ENCODE measurements at regions not wholly inside any gene's neighbourhood (a gene's known extent, or its start where the extent isn't known, plus 50 kb on each side); places are given as distances from the start of the nearest gene placed in this dataset.

GRCh38 chr1:17935230-17935629 lies 172.4 kb upstream of the IGSF21 start:
- DNase-seq (ENCODE audit: low read depth): no peak
- no peaks in the 10 kb centered on the region for H3K36me3 ChIP-seq (ENCODE audit: control insufficient read depth, insufficient read depth, low read length)
- H3K4me3 ChIP-seq (ENCODE audit: low read depth, low read length): no peak overlapping the region
- TF ChIP-seq CTCF (IDR thresholded peaks at IDR 0.05; ENCODE audit: insufficient read depth, low read length, poor library complexity, severe bottlenecking): no peak
- peaks cover 3% of the 10 kb centered on the region for H3K27me3 ChIP-seq (ENCODE audit: control insufficient read depth, insufficient read depth, low read length)

- no peak overlapping the region for H3K4me3 ChIP-seq (ENCODE audit: low read depth, low read length)
- H3K27me3 ChIP-seq (ENCODE audit: control insufficient read depth, insufficient read depth, low read length): no peaks in the 10 kb centered on the region
- TF ChIP-seq CTCF (IDR thresholded peaks at IDR 0.05; ENCODE audit: insufficient read depth, low read length, poor library complexity, severe bottlenecking): no peak
- H3K36me3 ChIP-seq (ENCODE audit: control insufficient read depth, insufficient read depth, low read length): no peaks in the 10 kb centered on the region
- DNase-seq (ENCODE audit: low read depth): no peak
These were observed 166.0 kb upstream of the IGSF21 start for GRCh38 chr1:17941431-17942189.

DNA sequence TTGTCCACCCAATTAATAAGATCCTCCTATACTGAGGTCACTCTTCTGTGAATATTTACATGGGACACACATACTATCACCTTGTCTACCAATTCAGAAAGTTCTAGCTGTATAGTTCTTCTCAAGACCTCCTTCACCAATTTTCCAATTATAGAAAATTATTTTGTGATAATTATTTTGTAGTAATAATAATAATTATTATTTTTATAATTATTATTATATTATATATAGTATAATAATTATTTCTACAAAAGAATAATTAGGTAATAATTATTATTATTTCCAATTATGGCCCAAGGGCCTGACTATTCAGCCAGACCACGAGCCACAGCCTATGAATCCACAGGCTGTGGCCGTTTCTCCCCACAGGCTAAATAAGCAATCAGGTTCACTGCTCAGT lies 164.1 kb upstream of the IGSF21 start:
- Histone ChIP-seq H3K27me3 (ENCODE audit: control insufficient read depth, insufficient read depth, low read length) (peaks cover under 1% of the 10 kb centered on the region), H3K36me3 (ENCODE audit: control insufficient read depth, insufficient read depth, low read length) (no peaks in the 10 kb centered on the region), H3K4me3 (ENCODE audit: low read depth, low read length) (no peak overlapping the region)
- no peak for TF ChIP-seq CTCF (IDR thresholded peaks at IDR 0.05; ENCODE audit: insufficient read depth, low read length, poor library complexity, severe bottlenecking)
- no peak for DNase-seq (ENCODE audit: low read depth)

GRCh38 chr1:17944646-17945045 lies 163.0 kb upstream of the IGSF21 start:
- H3K4me3 ChIP-seq (ENCODE audit: low read depth, low read length): no peak overlapping the region
- H3K36me3 ChIP-seq (ENCODE audit: control insufficient read depth, insufficient read depth, low read length): no peaks in the 10 kb centered on the region
- no peak for DNase-seq (ENCODE audit: low read depth)
- no peak for TF ChIP-seq CTCF (IDR thresholded peaks at IDR 0.05; ENCODE audit: insufficient read depth, low read length, poor library complexity, severe bottlenecking)
- H3K27me3 ChIP-seq (ENCODE audit: control insufficient read depth, insufficient read depth, low read length): peaks cover 4% of the 10 kb centered on the region

DNA sequence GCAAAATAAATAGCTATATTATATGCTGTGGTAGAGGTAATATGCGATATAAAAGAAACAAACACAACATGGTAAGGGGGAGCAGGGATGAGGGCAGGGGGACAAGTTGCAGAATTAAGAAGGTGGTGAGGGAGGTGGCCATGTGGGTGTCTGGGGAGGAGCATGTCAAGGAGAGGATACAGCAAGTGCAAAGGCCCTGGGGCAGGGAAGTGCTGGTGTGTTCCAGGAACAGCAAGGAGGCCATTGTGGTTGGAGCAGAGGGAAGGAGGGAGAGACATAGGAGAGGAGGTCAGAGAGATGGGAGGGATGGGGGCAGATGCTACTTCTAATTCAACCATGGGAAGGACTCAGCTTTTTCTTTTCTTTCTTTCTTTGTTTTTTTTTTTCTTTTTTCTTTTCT lies 161.2 kb upstream of the IGSF21 start:
- Histone ChIP-seq H3K4me3 (ENCODE audit: low read depth, low read length) (no peak overlapping the region), H3K36me3 (ENCODE audit: control insufficient read depth, insufficient read depth, low read length) (no peaks in the 10 kb centered on the region), H3K27me3 (ENCODE audit: control insufficient read depth, insufficient read depth, low read length) (peaks cover 4% of the 10 kb centered on the region)
- no peak for TF ChIP-seq CTCF (IDR thresholded peaks at IDR 0.05; ENCODE audit: insufficient read depth, low read length, poor library complexity, severe bottlenecking)
- DNase-seq (ENCODE audit: low read depth): no peak

DNA sequence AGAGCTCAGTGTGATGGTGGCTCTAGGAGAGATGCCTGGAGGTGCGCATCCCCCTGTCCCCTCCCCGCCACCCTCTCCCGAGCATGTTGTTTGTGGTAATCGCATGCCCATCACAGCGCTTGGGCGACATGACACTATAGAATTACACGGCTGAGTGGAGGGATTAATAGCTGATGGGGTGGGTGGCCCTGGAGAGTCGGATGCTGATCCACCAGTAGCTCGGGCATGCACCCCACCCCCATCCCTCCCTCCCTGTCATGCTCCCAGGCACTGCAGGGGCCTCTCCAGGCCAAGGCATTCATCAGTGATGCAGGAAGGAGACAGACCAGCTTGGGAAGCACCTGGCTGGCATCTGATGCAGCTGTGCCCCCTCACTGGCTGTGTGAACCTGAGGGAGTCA lies 159.0 kb upstream of the IGSF21 start:
- Histone ChIP-seq H3K4me3 (ENCODE audit: low read depth, low read length) (no peak overlapping the region), H3K27me3 (ENCODE audit: control insufficient read depth, insufficient read depth, low read length) (peaks cover 4% of the 10 kb centered on the region), H3K36me3 (ENCODE audit: control insufficient read depth, insufficient read depth, low read length) (no peaks in the 10 kb centered on the region)
- TF ChIP-seq CTCF (IDR thresholded peaks at IDR 0.05; ENCODE audit: insufficient read depth, low read length, poor library complexity, severe bottlenecking): no peak
- no peak for DNase-seq (ENCODE audit: low read depth)
